Ishikawa (cell line): ENCODE measurements at regions not wholly inside any gene's neighbourhood (a gene's known extent, or its start where the extent isn't known, plus 50 kb on each side); places are given as distances from the start of the nearest gene placed in this dataset.

Experiments
- CREB1 ChIP-seq: IDR thresholded peaks from 2 replicates; pipeline ENCODE4 v1.6.1; 2012; ENCODE audit warnings: low read depth
- EP300 ChIP-seq: IDR thresholded peaks from 2 replicates; pipeline ENCODE4 v1.6.1; 2012; ENCODE audit warnings: borderline replicate concordance
- FOXM1 ChIP-seq: IDR thresholded peaks from 2 replicates; pipeline ENCODE4 v1.6.1; 2012; ENCODE audit warnings: low read depth, borderline replicate concordance
- RAD21 ChIP-seq: IDR thresholded peaks from 2 replicates; pipeline ENCODE4 v1.6.1; 2012; ENCODE audit warnings: low read depth
- TAF1 ChIP-seq: IDR thresholded peaks from 2 replicates; pipeline ENCODE4 v1.6.1; 2012; ENCODE audit warnings: low read depth, mild to moderate bottlenecking
- TCF12 ChIP-seq: IDR thresholded peaks from 2 replicates; pipeline ENCODE4 v1.6.1; 2012; ENCODE audit warnings: low read depth
- TEAD4 ChIP-seq: IDR thresholded peaks from 2 replicates; pipeline ENCODE4 v1.6.1; 2012
- YY1 ChIP-seq: IDR thresholded peaks from 2 replicates; pipeline ENCODE4 v1.6.1; 2012; ENCODE audit warnings: low read depth
- TF ChIP-seq, protein P1 (sequence below): IDR thresholded peaks from 2 replicates; pipeline ENCODE4 v1.6.1; 2012

DNA sequence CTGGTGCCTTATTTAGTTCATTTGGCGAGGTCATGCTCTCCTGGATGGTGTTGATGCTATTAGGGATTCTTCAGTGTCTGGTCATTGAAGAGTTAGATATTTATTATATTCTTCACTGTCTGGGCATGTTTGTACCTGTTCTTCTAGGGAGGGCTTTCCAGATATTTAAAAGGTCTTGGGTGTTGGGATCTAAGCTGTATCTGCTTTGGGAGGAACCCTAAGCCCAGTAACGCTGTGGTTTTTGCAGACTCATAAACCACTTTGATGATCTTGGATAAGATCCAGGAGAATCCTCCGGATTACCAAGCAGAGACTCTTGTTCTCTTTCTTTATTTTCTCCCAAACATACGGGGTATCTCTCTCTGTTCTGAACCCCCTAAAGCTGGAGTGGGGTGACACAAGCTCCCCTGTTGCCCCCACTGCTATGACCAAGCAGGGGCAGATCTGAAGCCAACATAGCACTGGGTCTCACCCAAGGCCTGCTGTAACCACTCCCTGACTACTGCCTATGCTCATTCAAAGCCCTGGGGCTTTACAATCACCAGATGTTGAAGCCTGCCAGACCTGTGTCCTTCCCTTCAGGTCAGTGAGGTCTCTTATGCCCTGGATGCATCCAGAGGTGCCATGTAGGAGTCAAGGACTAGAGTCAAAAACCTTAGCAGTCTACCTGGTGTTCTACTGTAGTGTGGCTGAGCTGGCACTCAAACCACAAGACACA is 187.6 kb downstream of the GUCY2F start:
- no peak for TF ChIP-seq YY1
- TF ChIP-seq FOXM1, result no peak
- no peak for TF ChIP-seq TEAD4
- no peak for TF ChIP-seq TCF12
- TF ChIP-seq, protein P1, sequence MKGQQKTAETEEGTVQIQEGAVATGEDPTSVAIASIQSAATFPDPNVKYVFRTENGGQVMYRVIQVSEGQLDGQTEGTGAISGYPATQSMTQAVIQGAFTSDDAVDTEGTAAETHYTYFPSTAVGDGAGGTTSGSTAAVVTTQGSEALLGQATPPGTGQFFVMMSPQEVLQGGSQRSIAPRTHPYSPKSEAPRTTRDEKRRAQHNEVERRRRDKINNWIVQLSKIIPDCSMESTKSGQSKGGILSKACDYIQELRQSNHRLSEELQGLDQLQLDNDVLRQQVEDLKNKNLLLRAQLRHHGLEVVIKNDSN, result no peak
- no peak for TF ChIP-seq CREB1
- no peak for TF ChIP-seq RAD21
- no peak for TF ChIP-seq EP300
- TF ChIP-seq TAF1, result no peak
